HL-60 (cell line): ENCODE measurements at regions not wholly inside any gene's neighbourhood (a gene's known extent, or its start where the extent isn't known, plus 50 kb on each side); places are given as distances from the start of the nearest gene placed in this dataset.

Source experiments
- DNase-seq, 2 experiments: peaks; one replicate each; pipeline ENCODE4 v3.0.0-alpha.2; 2010 to 2020; ENCODE audit warnings: low read depth in 1 of 2, low spot score in 1 of 2
- H3K27ac ChIP-seq: fragments of 250-450 bp; sonication (Bioruptor Pico); replicated peaks from 2 replicates; pipeline ENCODE4 v1.5.1; 2020; ENCODE audit warnings: mild to moderate bottlenecking, moderate library complexity
- H3K27me3 ChIP-seq: fragments of 250-450 bp; sonication (Bioruptor Pico); 2 replicates; pipeline ENCODE4 v1.5.1; 2021; ENCODE audit warnings: mild to moderate bottlenecking, moderate library complexity; ENCODE audit not compliant: insufficient read depth, poor library complexity, severe bottlenecking
- H3K4me3 ChIP-seq: replicated peaks from 2 replicates; pipeline ENCODE4 v1.5.1; 2011; ENCODE audit warnings: mild to moderate bottlenecking, control low read depth, low read length; ENCODE audit not compliant: insufficient read depth
- CTCF ChIP-seq: IDR thresholded peaks from one replicate; pipeline ENCODE4 v1.5.1; 2011; ENCODE audit warnings: low read length, control low read depth, inconsistent platforms; ENCODE audit not compliant: insufficient read depth
- GABPA ChIP-seq: IDR thresholded peaks from 2 replicates; pipeline ENCODE4 v1.6.1; 2012; ENCODE audit warnings: low read depth
- POLR2AphosphoS5 ChIP-seq: IDR thresholded peaks from 2 replicates; pipeline ENCODE4 v1.6.1; 2012; ENCODE audit warnings: low read depth
- REST ChIP-seq: IDR thresholded peaks from 2 replicates; pipeline ENCODE4 v1.6.1; 2012; ENCODE audit warnings: low read depth; ENCODE audit not compliant: insufficient replicate concordance
- SPI1 ChIP-seq: IDR thresholded peaks from 2 replicates; pipeline ENCODE4 v1.6.1; 2012; ENCODE audit warnings: low read depth, mild to moderate bottlenecking, borderline replicate concordance

GRCh38 chr14:103206023-103206481 is 82.8 kb downstream of the TNFAIP2 start:
- no peak for DNase-seq
- H3K27ac ChIP-seq: no peak overlapping the region
- H3K27me3 ChIP-seq: no peaks in the 10 kb centered on the region
- no peak overlapping the region for H3K4me3 ChIP-seq
- TF ChIP-seq POLR2AphosphoS5 (no peak), CTCF (no peak), GABPA (no peak), REST (no peak)

- no peaks in the 10 kb centered on the region for H3K27me3 ChIP-seq
- no peak overlapping the region for H3K4me3 ChIP-seq
- DNase-seq: no peak
- TF ChIP-seq CTCF (no peak), GABPA (no peak), REST (no peak), SPI1 (no peak), POLR2AphosphoS5 (no peak)
- no peak overlapping the region for H3K27ac ChIP-seq
Observed at GRCh38 chr14:103206836-103207387, 83.7 kb downstream of the TNFAIP2 start.

- TF ChIP-seq GABPA (no peak), SPI1 (no peak), POLR2AphosphoS5 (no peak), CTCF (no peak), REST (no peak)
- no peak overlapping the region for H3K4me3 ChIP-seq
- no peak overlapping the region for H3K27ac ChIP-seq
Observed at GRCh38 chr14:103207388-103208072, 84.3 kb downstream of the TNFAIP2 start.

More at GRCh38 chr14:103207388-103208072, 84.3 kb downstream of the TNFAIP2 start:
- DNase-seq: no peak
- no peaks in the 10 kb centered on the region for H3K27me3 ChIP-seq
